ENCODE measurements at regions not wholly inside any gene's neighbourhood (a gene's known extent, or its start where the extent isn't known, plus 50 kb on each side); places are given as distances from the start of the nearest gene placed in this dataset.

- TF ChIP-seq CTCF (conservative IDR thresholded peaks at IDR 0.05): no peak
- peak; percentile 66 for DNase-seq
- peaks cover 12% of the 10 kb centered on the region for H3K9me3 ChIP-seq (ENCODE audit: control insufficient read depth, low read length)
- H3K4me1 Mint-ChIP-seq: no peaks in the 10 kb centered on the region
- H3K36me3 ChIP-seq (ENCODE audit: control insufficient read depth, insufficient read depth, low read length): no peaks in the 10 kb centered on the region
- no peak overlapping the region for H3K4me3 ChIP-seq (ENCODE audit: low read length)
- H3K27ac Mint-ChIP-seq: no peak overlapping the region
- no peak overlapping the region for H3K27ac ChIP-seq (ENCODE audit: low read depth, low read length)
- no peak overlapping the region for H3K4me3 Mint-ChIP-seq
- 75 to 82% methylated on average over 3 of the region's 3 CpGs for WGBS, 2 experiments (ENCODE audit: insufficient coverage in 1 of 2, insufficient read length in 1 of 2)
- H3K9ac ChIP-seq (ENCODE audit: extremely low read depth, low read length, poor library complexity, severe bottlenecking): no peak overlapping the region
- no peaks in the 10 kb centered on the region for H3K36me3 Mint-ChIP-seq (ENCODE audit: low read depth)
- peaks cover 11% of the 10 kb centered on the region for H3K9me3 Mint-ChIP-seq
- no peaks in the 10 kb centered on the region for H3K27me3 ChIP-seq (ENCODE audit: control insufficient read depth, insufficient read depth, low read length, poor library complexity, severe bottlenecking)
- no peaks in the 10 kb centered on the region for H3K4me1 ChIP-seq (ENCODE audit: control insufficient read depth, insufficient read depth, low read length)
- peaks cover 37% of the 10 kb centered on the region for H3K27me3 Mint-ChIP-seq (ENCODE audit: insufficient read depth)
Observed at GRCh38 chr20:61045876-61046585, 206.0 kb upstream of the CDH4 start.

DNA sequence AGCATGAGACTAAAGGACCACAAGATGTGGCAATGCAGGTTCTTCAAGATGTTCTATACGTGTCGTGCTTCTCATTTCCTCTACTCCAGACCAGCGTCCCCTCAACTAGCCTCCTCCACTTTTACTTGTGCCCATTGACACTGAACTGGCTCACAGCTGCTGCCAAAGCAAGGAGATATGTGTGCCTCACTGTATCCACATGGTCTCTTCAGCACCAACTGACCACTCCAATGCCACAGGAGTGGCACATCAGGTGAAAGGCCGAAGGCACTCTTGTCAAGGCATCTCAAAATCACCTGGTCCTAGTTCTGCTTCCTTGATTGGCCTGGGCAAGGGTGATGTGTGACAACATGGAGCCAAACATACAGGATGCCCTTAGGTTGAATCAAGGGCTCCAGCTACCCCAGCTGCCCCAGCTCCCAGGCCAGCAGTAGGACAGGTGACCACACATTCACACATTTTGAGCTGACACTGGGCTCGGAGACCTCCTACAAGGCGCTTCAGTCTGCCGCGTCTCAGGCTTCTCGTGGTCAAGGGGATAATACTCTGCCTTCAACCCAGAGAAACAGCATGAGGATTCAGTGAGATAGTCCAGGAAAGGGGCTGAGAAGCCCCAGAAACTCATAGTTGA is 205.2 kb upstream of the CDH4 start:
- H3K4me3 Mint-ChIP-seq: no peak overlapping the region
- H3K27ac Mint-ChIP-seq: no peak overlapping the region
- peaks cover 19% of the 10 kb centered on the region for H3K9me3 ChIP-seq (ENCODE audit: control insufficient read depth, low read length)
- no peak for TF ChIP-seq CTCF (conservative IDR thresholded peaks at IDR 0.05)
- no peak for DNase-seq
- peaks cover 32% of the 10 kb centered on the region for H3K27me3 Mint-ChIP-seq (ENCODE audit: insufficient read depth)
- no peaks in the 10 kb centered on the region for H3K4me1 ChIP-seq (ENCODE audit: control insufficient read depth, insufficient read depth, low read length)
- H3K9me3 Mint-ChIP-seq: peaks cover 14% of the 10 kb centered on the region
- no peaks in the 10 kb centered on the region for H3K4me1 Mint-ChIP-seq
- H3K4me3 ChIP-seq (ENCODE audit: low read length): no peak overlapping the region
- WGBS, 2 experiments (ENCODE audit: insufficient coverage in 1 of 2, insufficient read length in 1 of 2): 92 to 100% methylated on average over 5 to 9 of the region's 9 CpGs
- no peaks in the 10 kb centered on the region for H3K36me3 ChIP-seq (ENCODE audit: control insufficient read depth, insufficient read depth, low read length)
- no peaks in the 10 kb centered on the region for H3K27me3 ChIP-seq (ENCODE audit: control insufficient read depth, insufficient read depth, low read length, poor library complexity, severe bottlenecking)
- no peaks in the 10 kb centered on the region for H3K36me3 Mint-ChIP-seq (ENCODE audit: low read depth)
- no peak overlapping the region for H3K27ac ChIP-seq (ENCODE audit: low read depth, low read length)
- H3K9ac ChIP-seq (ENCODE audit: extremely low read depth, low read length, poor library complexity, severe bottlenecking): no peak overlapping the region

DNA sequence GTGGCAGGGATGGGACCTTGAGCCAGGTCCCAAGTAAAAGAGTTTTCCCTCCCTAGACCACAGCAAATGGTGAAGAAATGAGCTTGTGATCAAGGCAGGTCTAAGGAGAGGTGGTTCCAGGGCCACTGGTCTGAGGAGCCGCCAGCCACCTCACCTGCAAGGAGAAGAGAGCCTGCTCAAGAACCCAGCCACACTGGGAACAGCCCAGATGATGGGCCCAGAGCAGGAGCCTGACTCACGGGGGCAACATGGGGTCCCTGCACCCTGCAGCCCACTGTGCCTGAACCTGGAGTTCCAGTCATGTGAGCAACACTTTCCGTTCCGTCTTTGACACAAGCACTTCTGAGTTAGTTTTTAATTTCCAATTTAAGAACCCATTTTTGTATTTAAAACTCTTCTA is 204.5 kb upstream of the CDH4 start:
- WGBS, 2 experiments (ENCODE audit: insufficient coverage in 1 of 2, insufficient read length in 1 of 2): 90 to 95% methylated on average over 4 of the region's 4 CpGs
- Histone ChIP-seq H3K9me3 (ENCODE audit: control insufficient read depth, low read length) (peaks cover 25% of the 10 kb centered on the region), H3K27me3 (ENCODE audit: control insufficient read depth, insufficient read depth, low read length, poor library complexity, severe bottlenecking) (no peaks in the 10 kb centered on the region), H3K9ac (ENCODE audit: extremely low read depth, low read length, poor library complexity, severe bottlenecking) (no peak overlapping the region), H3K36me3 (ENCODE audit: control insufficient read depth, insufficient read depth, low read length) (no peaks in the 10 kb centered on the region), H3K4me1 (ENCODE audit: control insufficient read depth, insufficient read depth, low read length) (no peaks in the 10 kb centered on the region), H3K4me3 (ENCODE audit: low read length) (no peak overlapping the region), H3K27ac (ENCODE audit: low read depth, low read length) (no peak overlapping the region)
- H3K9me3 Mint-ChIP-seq: peaks cover 19% of the 10 kb centered on the region
- no peaks in the 10 kb centered on the region for H3K36me3 Mint-ChIP-seq (ENCODE audit: low read depth)
- TF ChIP-seq CTCF (conservative IDR thresholded peaks at IDR 0.05): no peak
- H3K27ac Mint-ChIP-seq: no peak overlapping the region
- H3K4me3 Mint-ChIP-seq: no peak overlapping the region
- DNase-seq: no peak
- H3K4me1 Mint-ChIP-seq: no peaks in the 10 kb centered on the region
- H3K27me3 Mint-ChIP-seq (ENCODE audit: insufficient read depth): peaks cover 29% of the 10 kb centered on the region

All from endodermal cell (in vitro differentiated cells).